ENCODE measurements at regions not wholly inside any gene's neighbourhood (a gene's known extent, or its start where the extent isn't known, plus 50 kb on each side); places are given as distances from the start of the nearest gene placed in this dataset.

- DNase-seq = no peak
- Histone ChIP-seq H3K4me3 (replicated peaks in 1 of 3) (no peak overlapping the region), H3K9me3 (no peaks in the 10 kb centered on the region), H3K4me1 (no peaks in the 10 kb centered on the region), H3K36me3 (no peaks in the 10 kb centered on the region), H3K27me3 (no peaks in the 10 kb centered on the region), H3K27ac (no peak overlapping the region)
- intact Hi-C loops (cut with DNase I) = no loop called here
- 29 to 44% methylated on average over 1 of the region's 1 CpG for WGBS, 2 donors
- TF ChIP-seq POLR2A (IDR thresholded peaks at IDR 0.05) (no peak), CTCF (IDR thresholded peaks at IDR 0.05) (no peak)
Observed at GRCh38 chrX:120755066-120755846, 120.4 kb downstream of the CT47B1 start.

GRCh38 chrX:120753413-120754251, 122.0 kb downstream of the CT47B1 start:
- H3K9me3 ChIP-seq = no peaks in the 10 kb centered on the region
- no peak for DNase-seq
- H3K36me3 ChIP-seq = no peaks in the 10 kb centered on the region
- no peaks in the 10 kb centered on the region for H3K27me3 ChIP-seq
- H3K4me1 ChIP-seq = no peaks in the 10 kb centered on the region
- 81 to 82% methylated on average over 10 of the region's 10 CpGs for WGBS, 2 donors
- TF ChIP-seq POLR2A (IDR thresholded peaks at IDR 0.05) = no peak
- TF ChIP-seq CTCF (IDR thresholded peaks at IDR 0.05) = no peak
- no peak overlapping the region for H3K27ac ChIP-seq
- no peak overlapping the region for H3K4me3 ChIP-seq (replicated peaks in 1 of 3)
- intact Hi-C loops (cut with DNase I) = no loop called here

GRCh38 chrX:120752431-120753082, 122.7 kb upstream of the C1GALT1C1 start:
- H3K27ac ChIP-seq = no peak overlapping the region
- no peak for DNase-seq
- no peaks in the 10 kb centered on the region for H3K9me3 ChIP-seq
- WGBS, 2 donors = 65 to 76% methylated on average over 7 of the region's 7 CpGs
- no peaks in the 10 kb centered on the region for H3K4me1 ChIP-seq
- intact Hi-C loops (cut with DNase I) = no loop called here
- no peak overlapping the region for H3K4me3 ChIP-seq (replicated peaks in 1 of 3)
- no peaks in the 10 kb centered on the region for H3K27me3 ChIP-seq
- TF ChIP-seq POLR2A (IDR thresholded peaks at IDR 0.05) (no peak), CTCF (IDR thresholded peaks at IDR 0.05) (no peak)
- H3K36me3 ChIP-seq = no peaks in the 10 kb centered on the region

- H3K4me1 ChIP-seq = no peaks in the 10 kb centered on the region
- intact Hi-C loops (cut with DNase I) = no loop called here
- H3K27ac ChIP-seq = no peak overlapping the region
- no peak for DNase-seq
- 81 to 87% methylated on average over 2 of the region's 2 CpGs for WGBS, 2 donors
- H3K9me3 ChIP-seq = no peaks in the 10 kb centered on the region
- H3K27me3 ChIP-seq = no peaks in the 10 kb centered on the region
- TF ChIP-seq CTCF (IDR thresholded peaks at IDR 0.05) = no peak
- no peak for TF ChIP-seq POLR2A (IDR thresholded peaks at IDR 0.05)
- no peak overlapping the region for H3K4me3 ChIP-seq (replicated peaks in 1 of 3)
- no peaks in the 10 kb centered on the region for H3K36me3 ChIP-seq
Observed at GRCh38 chrX:120751683-120752082, 121.8 kb upstream of the C1GALT1C1 start.

Measured in thyroid gland (tissue), 4 donors.